B cell (primary cell): ENCODE measurements at regions not wholly inside any gene's neighbourhood (a gene's known extent, or its start where the extent isn't known, plus 50 kb on each side); places are given as distances from the start of the nearest gene placed in this dataset.

Source experiments
- ATAC-seq: fragments of 200-7000 bp; cut with Tn5 transposase; one replicate; pipeline ENCODE4 v1.10.0; 2021; ENCODE audit warnings: low read depth, mild to moderate bottlenecking, moderate number of reproducible peaks, moderate library complexity
- CTCF ChIA-PET: fragments of 350-600 bp; sonication (Branson Sonifier 250); formaldehyde crosslinking; loops from one replicate; lab custom pipeline; 2021; ENCODE audit warnings: antibody characterized with exemption, inconsistent platforms; lab: Charles Lee
- POLR2A ChIA-PET: fragments of 350-600 bp; sonication (Branson Sonifier 250); formaldehyde crosslinking; loops from one replicate; lab custom pipeline; 2021; ENCODE audit warnings: antibody characterized with exemption; lab: Charles Lee
- DNase-seq: peaks from one replicate; pipeline ENCODE4 v3.0.0; 2013
- H2AFZ ChIP-seq: 2 replicates; pipeline ENCODE4 v1.6.1; 2012; ENCODE audit warnings: mild to moderate bottlenecking, low read depth, low read length; ENCODE audit not compliant: insufficient read depth, poor library complexity, severe bottlenecking
- H3K27ac ChIP-seq, 2 donors: 1 replicate in 1 of 2; 2 replicates in 1 of 2; pipeline ENCODE4 v1.5.1; 2012 to 2013; ENCODE audit warnings: low read length in 2 of 2, mild to moderate bottlenecking in 2 of 2, moderate library complexity in 1 of 2
- H3K27me3 ChIP-seq, 4 experiments: fragments of 200-600 bp in 1 of 4; sonication (generic) in 1 of 4; replicated peaks in 1 of 4; 1 replicate in 2 of 4; 2 replicates in 2 of 4; pipeline versions ENCODE4 v1.6.1 to v1.7.0; 2013 to 2016; ENCODE audit warnings: low read length in 3 of 4, mild to moderate bottlenecking in 2 of 4, mixed read lengths in 1 of 4, moderate library complexity in 1 of 4; ENCODE audit not compliant: insufficient read depth in 4 of 4, control insufficient read depth in 3 of 4; ENCODE audit errors: control extremely low read depth in 1 of 4
- H3K36me3 ChIP-seq, 2 experiments: replicated peaks in 1 of 2; 1 replicate in 1 of 2; 2 replicates in 1 of 2; pipeline versions ENCODE4 v1.6.1 to v1.7.1; 2013; ENCODE audit warnings: low read length in 1 of 2; ENCODE audit not compliant: insufficient read depth in 2 of 2, control insufficient read depth in 1 of 2; ENCODE audit errors: control extremely low read depth in 1 of 2, extremely low read depth in 1 of 2
- H3K4me1 ChIP-seq, 2 donors: fragments of 200-600 bp in 1 of 2; sonication (generic) in 1 of 2; 1 replicate in 1 of 2; 2 replicates in 1 of 2; pipeline versions ENCODE4 v1.5.1 to v1.6.1; 2013 to 2017; ENCODE audit warnings: low read length in 2 of 2; ENCODE audit not compliant: control insufficient read depth in 2 of 2, insufficient read depth in 2 of 2
- H3K4me2 ChIP-seq: replicated peaks from 2 replicates; pipeline ENCODE3; 2012; ENCODE audit warnings: mild to moderate bottlenecking, low read depth, low read length; ENCODE audit not compliant: poor library complexity, severe bottlenecking
- H3K4me3 ChIP-seq, 5 experiments: fragments of 200-600 bp in 1 of 5; sonication (generic) in 1 of 5; 1 replicate in 3 of 5; 2 replicates in 2 of 5; pipeline versions ENCODE4 v1.5.1 to v1.7.0; 2011 to 2016; ENCODE audit warnings: low read length in 4 of 5, mild to moderate bottlenecking in 4 of 5, low read depth in 2 of 5, control low read depth in 1 of 5, moderate library complexity in 1 of 5; ENCODE audit not compliant: insufficient read depth in 1 of 5; ENCODE audit errors: control extremely low read depth in 1 of 5, extremely low read depth in 1 of 5
- H3K79me2 ChIP-seq: fragments of 200-600 bp; sonication (generic); one replicate; pipeline ENCODE4 v1.6.0; 2016; ENCODE audit warnings: low read length; ENCODE audit not compliant: control insufficient read depth, insufficient read depth
- H3K9ac ChIP-seq: fragments of 200-600 bp; sonication (generic); 2 replicates; pipeline ENCODE4 v1.6.1; 2017; ENCODE audit warnings: mild to moderate bottlenecking, low read length, moderate library complexity
- H3K9me3 ChIP-seq, 3 donors: one replicate each; pipeline versions ENCODE4 v1.6.1 to v1.7.1; 2013; ENCODE audit warnings: low read length in 2 of 3; ENCODE audit not compliant: control insufficient read depth in 2 of 3, insufficient read depth in 1 of 3; ENCODE audit errors: control extremely low read depth in 1 of 3
- H4K20me1 ChIP-seq: 2 replicates; pipeline ENCODE4 v1.6.0; 2012; ENCODE audit warnings: mild to moderate bottlenecking, low read length; ENCODE audit not compliant: insufficient read depth, control insufficient read depth, poor library complexity, severe bottlenecking
- H3K27ac Mint-ChIP-seq: one replicate; pipeline ENCODE4 v1.8.0; 2021; ENCODE audit warnings: mixed read lengths
- H3K27me3 Mint-ChIP-seq: one replicate; pipeline ENCODE4 v1.8.0; 2021; ENCODE audit warnings: mixed read lengths
- H3K4me1 Mint-ChIP-seq: one replicate; pipeline ENCODE4 v1.8.0; 2021; ENCODE audit warnings: mixed read lengths
- H3K4me3 Mint-ChIP-seq: one replicate; pipeline ENCODE4 v1.8.0; 2021; ENCODE audit warnings: mixed read lengths
- H3K9me3 Mint-ChIP-seq: one replicate; pipeline ENCODE4 v1.8.0; 2022; ENCODE audit warnings: mixed read lengths; ENCODE audit not compliant: insufficient read depth
- EZH2 ChIP-seq: IDR thresholded peaks from 2 replicates; pipeline ENCODE4 v1.6.1; 2012; ENCODE audit warnings: borderline replicate concordance, low read depth, mild to moderate bottlenecking, moderate library complexity, low read length; ENCODE audit not compliant: insufficient read depth, poor library complexity, severe bottlenecking
- WGBS: methylation state at CpG from one replicate; pipeline ENCODE4 v1.1.5; 2013; ENCODE audit warnings: missing lambda C conversion rate; ENCODE audit not compliant: insufficient coverage; 5-methylcytosine and 5-hydroxymethylcytosine counted together
- intact Hi-C: fragments of 100-400 bp; cut with micrococcal nuclease; formaldehyde crosslinking; loops from one replicate; pipeline ENCODE4 v1.10.0; 2022
- TF ChIP-seq, protein P1 (sequence below): fragments of 200-600 bp; IDR thresholded peaks from one replicate; pipeline ENCODE4 v1.8.0; 2022; ENCODE audit warnings: antibody characterized with exemption, mild to moderate bottlenecking

DNA sequence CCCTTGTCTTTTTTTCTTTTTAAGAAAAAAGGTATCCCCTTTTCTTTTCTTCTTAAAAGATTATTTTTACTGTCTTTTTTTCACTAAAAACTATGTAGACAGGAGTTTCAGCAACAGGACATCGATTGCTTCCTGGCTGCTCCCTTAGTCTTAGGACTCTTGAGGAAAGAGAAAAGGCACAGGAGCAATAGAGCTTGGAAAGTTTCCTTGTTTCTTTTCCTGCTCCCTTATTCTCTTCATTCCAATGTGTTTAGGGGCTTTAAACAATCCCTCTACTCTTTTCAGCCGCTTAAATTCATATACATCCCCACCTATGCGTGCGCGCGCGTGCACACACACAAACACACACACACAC is 182.2 kb upstream of the FOXN2 start:
- no peak for ATAC-seq
- no peak overlapping the region for H3K4me2 ChIP-seq
- peaks cover 0 to 2% (median 0%) of the 10 kb centered on the region in 4 experiments for H3K27me3 ChIP-seq
- H2AFZ ChIP-seq, result no peak overlapping the region
- H3K4me1 ChIP-seq, result no peaks in the 10 kb centered on the region
- no peak overlapping the region for H3K4me3 Mint-ChIP-seq
- no peak overlapping the region for H3K9ac ChIP-seq
- H3K36me3 ChIP-seq, result no peaks in the 10 kb centered on the region
- H3K27ac Mint-ChIP-seq, result no peak overlapping the region
- ChIA-PET POLR2A (no interaction called here), CTCF (no interaction called here)
- H3K27me3 Mint-ChIP-seq, result no peaks in the 10 kb centered on the region
- DNase-seq, result no peak
- no peaks in the 10 kb centered on the region for H3K79me2 ChIP-seq
- peaks cover 3% of the 10 kb centered on the region for H3K9me3 Mint-ChIP-seq
- H3K4me1 Mint-ChIP-seq, result no peaks in the 10 kb centered on the region
- no peaks in the 10 kb centered on the region for H4K20me1 ChIP-seq
- H3K4me3 ChIP-seq, result no peak overlapping the region
- intact Hi-C loops, result no loop called here
- no peak overlapping the region for H3K27ac ChIP-seq
- TF ChIP-seq, protein P1, sequence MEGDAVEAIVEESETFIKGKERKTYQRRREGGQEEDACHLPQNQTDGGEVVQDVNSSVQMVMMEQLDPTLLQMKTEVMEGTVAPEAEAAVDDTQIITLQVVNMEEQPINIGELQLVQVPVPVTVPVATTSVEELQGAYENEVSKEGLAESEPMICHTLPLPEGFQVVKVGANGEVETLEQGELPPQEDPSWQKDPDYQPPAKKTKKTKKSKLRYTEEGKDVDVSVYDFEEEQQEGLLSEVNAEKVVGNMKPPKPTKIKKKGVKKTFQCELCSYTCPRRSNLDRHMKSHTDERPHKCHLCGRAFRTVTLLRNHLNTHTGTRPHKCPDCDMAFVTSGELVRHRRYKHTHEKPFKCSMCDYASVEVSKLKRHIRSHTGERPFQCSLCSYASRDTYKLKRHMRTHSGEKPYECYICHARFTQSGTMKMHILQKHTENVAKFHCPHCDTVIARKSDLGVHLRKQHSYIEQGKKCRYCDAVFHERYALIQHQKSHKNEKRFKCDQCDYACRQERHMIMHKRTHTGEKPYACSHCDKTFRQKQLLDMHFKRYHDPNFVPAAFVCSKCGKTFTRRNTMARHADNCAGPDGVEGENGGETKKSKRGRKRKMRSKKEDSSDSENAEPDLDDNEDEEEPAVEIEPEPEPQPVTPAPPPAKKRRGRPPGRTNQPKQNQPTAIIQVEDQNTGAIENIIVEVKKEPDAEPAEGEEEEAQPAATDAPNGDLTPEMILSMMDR, result no peak
- no peak for TF ChIP-seq EZH2
- WGBS, result 100% methylated on average over 6 of the region's 7 CpGs
- H3K9me3 ChIP-seq, result peaks cover 0 to 4% (median 3%) of the 10 kb centered on the region in 3 donors

DNA sequence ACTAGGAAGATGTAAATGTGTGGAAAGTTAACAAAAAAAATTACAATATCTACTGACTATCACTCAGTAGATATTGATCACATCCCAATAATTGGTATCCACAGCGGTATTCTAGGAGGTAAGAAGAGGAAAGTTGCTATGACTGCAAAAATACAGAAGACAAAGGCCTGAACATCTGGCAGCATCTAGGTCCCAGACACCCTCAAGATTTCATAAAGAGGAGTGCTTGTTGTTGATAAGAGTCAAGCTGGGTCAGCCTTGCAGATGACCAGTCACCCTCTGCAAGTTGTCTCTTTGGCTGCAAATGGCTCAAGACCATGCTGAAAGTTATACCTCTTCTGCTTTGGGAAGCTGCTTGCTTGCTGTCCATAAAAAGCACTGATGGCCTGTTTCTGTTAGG is 179.8 kb upstream of the FOXN2 start:
- CTCF ChIA-PET, result interaction anchor here (0.9 to 1.3 kb wide), 2 partner anchors 10 to 11 kb away, joined by 3 read pairs; no protein-coding TSS in a partner anchor
- ATAC-seq (no peak), DNase-seq (no peak)
- Histone ChIP-seq H3K4me2 (no peak overlapping the region), H3K27ac (no peak overlapping the region), H3K79me2 (no peaks in the 10 kb centered on the region), H4K20me1 (no peaks in the 10 kb centered on the region), H3K9me3 (peaks cover 0 to 1% (median 0%) of the 10 kb centered on the region in 3 donors), H3K4me1 (no peaks in the 10 kb centered on the region), H3K36me3 (no peaks in the 10 kb centered on the region), H3K4me3 (no peak overlapping the region), H2AFZ (no peak overlapping the region), H3K27me3 (no peaks in the 10 kb centered on the region), H3K9ac (no peak overlapping the region)
- Mint-ChIP-seq H3K27ac (no peak overlapping the region), H3K4me1 (no peaks in the 10 kb centered on the region), H3K4me3 (no peak overlapping the region), H3K27me3 (peaks cover 2% of the 10 kb centered on the region), H3K9me3 (peaks cover 5% of the 10 kb centered on the region)
- POLR2A ChIA-PET, result no interaction called here
- TF ChIP-seq, protein P1, result no peak
- no peak for TF ChIP-seq EZH2
- no CpG with 5 or more reads among the region's 1 CpG for WGBS
- intact Hi-C loops, result no loop called here
